ENCODE measurements at regions not wholly inside any gene's neighbourhood (a gene's known extent, or its start where the extent isn't known, plus 50 kb on each side); places are given as distances from the start of the nearest gene placed in this dataset.

DNA sequence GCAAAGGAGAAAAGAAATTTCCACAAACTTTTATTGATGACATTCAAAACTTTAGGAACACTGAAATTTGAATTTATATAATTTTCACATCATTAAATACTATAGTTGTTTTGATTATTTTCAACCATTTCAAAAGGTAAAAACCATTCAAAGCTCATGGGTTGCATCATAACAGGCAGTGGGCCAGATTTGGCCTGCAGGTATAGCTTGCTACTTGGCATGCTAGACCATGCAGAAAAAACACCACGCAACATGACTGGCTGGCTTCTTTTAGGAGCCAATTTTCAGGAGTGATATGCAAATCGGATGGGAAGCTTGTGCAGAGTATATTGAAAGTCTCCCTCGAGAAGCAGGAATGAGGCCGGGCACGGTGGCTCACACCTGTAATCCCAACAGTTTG lies 144.8 kb downstream of the GLUL start (continued):
- TF ChIP-seq, protein P1, sequence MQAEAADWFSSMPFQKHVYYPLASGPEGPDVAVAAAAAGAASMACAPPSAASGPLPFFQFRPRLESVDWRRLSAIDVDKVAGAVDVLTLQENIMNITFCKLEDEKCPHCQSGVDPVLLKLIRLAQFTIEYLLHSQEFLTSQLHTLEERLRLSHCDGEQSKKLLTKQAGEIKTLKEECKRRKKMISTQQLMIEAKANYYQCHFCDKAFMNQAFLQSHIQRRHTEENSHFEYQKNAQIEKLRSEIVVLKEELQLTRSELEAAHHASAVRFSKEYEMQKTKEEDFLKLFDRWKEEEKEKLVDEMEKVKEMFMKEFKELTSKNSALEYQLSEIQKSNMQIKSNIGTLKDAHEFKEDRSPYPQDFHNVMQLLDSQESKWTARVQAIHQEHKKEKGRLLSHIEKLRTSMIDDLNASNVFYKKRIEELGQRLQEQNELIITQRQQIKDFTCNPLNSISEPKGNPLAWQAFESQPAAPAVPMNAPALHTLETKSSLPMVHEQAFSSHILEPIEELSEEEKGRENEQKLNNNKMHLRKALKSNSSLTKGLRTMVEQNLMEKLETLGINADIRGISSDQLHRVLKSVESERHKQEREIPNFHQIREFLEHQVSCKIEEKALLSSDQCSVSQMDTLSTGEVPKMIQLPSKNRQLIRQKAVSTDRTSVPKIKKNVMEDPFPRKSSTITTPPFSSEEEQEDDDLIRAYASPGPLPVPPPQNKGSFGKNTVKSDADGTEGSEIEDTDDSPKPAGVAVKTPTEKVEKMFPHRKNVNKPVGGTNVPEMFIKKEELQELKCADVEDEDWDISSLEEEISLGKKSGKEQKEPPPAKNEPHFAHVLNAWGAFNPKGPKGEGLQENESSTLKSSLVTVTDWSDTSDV (CRISPR knock-in tag; IDR thresholded peaks at IDR 0.05): no peak
- TF ChIP-seq BHLHE40 (IDR thresholded peaks at IDR 0.05; ENCODE audit: low read length): no peak
- TF ChIP-seq, protein P2, sequence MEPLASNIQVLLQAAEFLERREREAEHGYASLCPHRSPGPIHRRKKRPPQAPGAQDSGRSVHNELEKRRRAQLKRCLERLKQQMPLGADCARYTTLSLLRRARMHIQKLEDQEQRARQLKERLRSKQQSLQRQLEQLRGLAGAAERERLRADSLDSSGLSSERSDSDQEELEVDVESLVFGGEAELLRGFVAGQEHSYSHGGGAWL (CRISPR knock-in tag; IDR thresholded peaks at IDR 0.05): no peak

DNA sequence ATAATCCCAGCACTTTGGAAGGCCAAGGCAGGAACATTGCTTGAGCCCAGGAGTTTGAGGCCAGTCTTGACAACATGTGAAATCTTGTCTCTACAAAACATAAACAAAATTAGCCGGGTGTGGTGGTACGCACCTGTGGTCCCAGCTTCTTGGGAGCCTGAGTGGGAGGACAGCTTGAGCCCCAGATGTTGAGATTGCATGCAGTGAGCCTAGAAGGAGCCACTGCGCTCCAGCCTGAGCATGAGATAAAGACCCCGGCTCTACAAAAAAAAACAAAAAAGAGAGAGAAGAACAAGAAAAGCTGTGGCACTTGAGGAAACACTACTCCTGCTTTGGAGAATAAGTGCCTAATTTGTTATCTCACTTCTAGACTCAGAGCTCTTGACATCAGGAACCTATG lies 146.6 kb downstream of the GLUL start:
- no peaks in the 10 kb centered on the region for H3K27me3 ChIP-seq (ENCODE audit: control insufficient read depth in 1 of 2, insufficient read depth in 2 of 2, low read length in 2 of 2)
- WGBS (ENCODE audit: low lambda C conversion rate): 99% methylated on average over 4 of the region's 4 CpGs
- no peak overlapping the region for H3K27ac ChIP-seq (ENCODE audit: extremely low read length, insufficient read depth, low read length)
- in situ Hi-C loops (cut with HindIII; ENCODE audit: extremely low pct_ligation_motif_present, low pct_unique_long_range_greater_than_20kb): loop anchor here (10.0 kb wide), 1 partner anchor 100 kb away; no protein-coding TSS in a partner anchor
- no peaks in the 10 kb centered on the region for H3K36me3 ChIP-seq (replicated peaks in 1 of 2; ENCODE audit: control insufficient read depth in 1 of 2, insufficient read depth in 2 of 2, low read length in 2 of 2)
- peaks cover 26% of the 10 kb centered on the region for H3K4me1 ChIP-seq (ENCODE audit: insufficient read depth, low read length)
- no TSS peak for BruUV-seq (replicated peaks)
- no peak overlapping the region for H3K4me2 ChIP-seq (ENCODE audit: low read depth, low read length)
- H2AFZ ChIP-seq (ENCODE audit: low read length): no peak overlapping the region
- no peak for FAIRE-seq
- H4K20me1 ChIP-seq (ENCODE audit: insufficient read depth, low read length): no peaks in the 10 kb centered on the region
- ChIA-PET POLR2A (no interaction called here), CTCF (ENCODE audit: low intra/inter-chr PET ratio, low total read pairs) (no interaction called here)
- no peaks in the 10 kb centered on the region for H3K9me3 ChIP-seq (ENCODE audit: low read length)
- no peak overlapping the region for H3K9ac ChIP-seq (ENCODE audit: insufficient read depth, low read depth, low read length)
- intact Hi-C loops (cut with micrococcal nuclease; ENCODE audit: unreplicated experiment): loop anchor here (5.0 kb wide), 1 partner anchor 42 kb away; no protein-coding TSS in a partner anchor
- no peak for DNase-seq (ENCODE audit: low spot score)
- no peak for ATAC-seq
- H3K4me3 ChIP-seq (replicated peaks in 1 of 3; ENCODE audit: insufficient read depth in 1 of 3, low read depth in 2 of 3, low read length in 3 of 3): no peak overlapping the region
- H3K79me2 ChIP-seq (ENCODE audit: insufficient read depth, low read length): no peaks in the 10 kb centered on the region
- TF ChIP-seq FOXM1 (CRISPR knock-in tag; IDR thresholded peaks at IDR 0.05): no peak
- no peak for TF ChIP-seq ONECUT2 (CRISPR knock-in tag; IDR thresholded peaks at IDR 0.05)
- TF ChIP-seq KAT8 (CRISPR knock-in tag; IDR thresholded peaks at IDR 0.05): no peak
- TF ChIP-seq, protein P3, sequence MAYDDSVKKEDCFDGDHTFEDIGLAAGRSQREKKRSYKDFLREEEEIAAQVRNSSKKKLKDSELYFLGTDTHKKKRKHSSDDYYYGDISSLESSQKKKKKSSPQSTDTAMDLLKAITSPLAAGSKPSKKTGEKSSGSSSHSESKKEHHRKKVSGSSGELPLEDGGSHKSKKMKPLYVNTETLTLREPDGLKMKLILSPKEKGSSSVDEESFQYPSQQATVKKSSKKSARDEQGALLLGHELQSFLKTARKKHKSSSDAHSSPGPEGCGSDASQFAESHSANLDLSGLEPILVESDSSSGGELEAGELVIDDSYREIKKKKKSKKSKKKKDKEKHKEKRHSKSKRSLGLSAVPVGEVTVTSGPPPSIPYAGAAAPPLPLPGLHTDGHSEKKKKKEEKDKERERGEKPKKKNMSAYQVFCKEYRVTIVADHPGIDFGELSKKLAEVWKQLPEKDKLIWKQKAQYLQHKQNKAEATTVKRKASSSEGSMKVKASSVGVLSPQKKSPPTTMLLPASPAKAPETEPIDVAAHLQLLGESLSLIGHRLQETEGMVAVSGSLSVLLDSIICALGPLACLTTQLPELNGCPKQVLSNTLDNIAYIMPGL (CRISPR knock-in tag; IDR thresholded peaks at IDR 0.05; ENCODE audit: borderline replicate concordance in 1 of 2, low read depth in 1 of 2): no peak
- TF ChIP-seq ZNF136 (CRISPR knock-in tag; IDR thresholded peaks at IDR 0.05; ENCODE audit: low read depth): no peak
- TF ChIP-seq MZF1 (CRISPR knock-in tag; IDR thresholded peaks at IDR 0.05; ENCODE audit: borderline replicate concordance): no peak
- no peak for TF ChIP-seq NFE2 (CRISPR knock-in tag; IDR thresholded peaks at IDR 0.05)
- no peak for TF ChIP-seq ZKSCAN5 (CRISPR knock-in tag; IDR thresholded peaks at IDR 0.05)
- TF ChIP-seq, protein P4, sequence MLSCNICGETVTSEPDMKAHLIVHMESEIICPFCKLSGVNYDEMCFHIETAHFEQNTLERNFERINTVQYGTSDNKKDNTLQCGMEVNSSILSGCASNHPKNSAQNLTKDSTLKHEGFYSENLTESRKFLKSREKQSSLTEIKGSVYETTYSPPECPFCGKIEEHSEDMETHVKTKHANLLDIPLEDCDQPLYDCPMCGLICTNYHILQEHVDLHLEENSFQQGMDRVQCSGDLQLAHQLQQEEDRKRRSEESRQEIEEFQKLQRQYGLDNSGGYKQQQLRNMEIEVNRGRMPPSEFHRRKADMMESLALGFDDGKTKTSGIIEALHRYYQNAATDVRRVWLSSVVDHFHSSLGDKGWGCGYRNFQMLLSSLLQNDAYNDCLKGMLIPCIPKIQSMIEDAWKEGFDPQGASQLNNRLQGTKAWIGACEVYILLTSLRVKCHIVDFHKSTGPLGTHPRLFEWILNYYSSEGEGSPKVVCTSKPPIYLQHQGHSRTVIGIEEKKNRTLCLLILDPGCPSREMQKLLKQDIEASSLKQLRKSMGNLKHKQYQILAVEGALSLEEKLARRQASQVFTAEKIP (CRISPR knock-in tag; IDR thresholded peaks at IDR 0.05; ENCODE audit: borderline replicate concordance): no peak
- TF ChIP-seq SETDB1 (CRISPR knock-in tag; IDR thresholded peaks at IDR 0.05; ENCODE audit: borderline replicate concordance): no peak
- TF ChIP-seq, protein P5, sequence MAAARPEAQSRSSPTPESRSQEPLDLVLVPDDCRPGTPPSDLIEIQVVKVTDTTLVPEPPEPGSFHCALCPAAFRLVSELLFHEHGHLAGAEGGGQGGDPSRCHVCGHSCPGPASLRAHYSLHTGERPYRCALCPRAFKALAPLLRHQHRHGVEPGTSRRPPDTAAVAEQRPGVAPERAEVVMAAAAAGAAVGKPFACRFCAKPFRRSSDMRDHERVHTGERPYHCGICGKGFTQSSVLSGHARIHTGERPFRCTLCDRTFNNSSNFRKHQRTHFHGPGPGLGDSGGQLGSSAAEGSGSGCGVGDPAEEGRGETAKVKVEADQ (CRISPR knock-in tag; IDR thresholded peaks at IDR 0.05; ENCODE audit: borderline replicate concordance): no peak
